ENCODE measurements at regions not wholly inside any gene's neighbourhood (a gene's known extent, or its start where the extent isn't known, plus 50 kb on each side); places are given as distances from the start of the nearest gene placed in this dataset.

- DNase-seq: no peak
These were observed 291.1 kb downstream of the USP25 start for GRCh38 chr21:16020878-16021277.

GRCh38 chr21:16022116-16022515 is 292.3 kb downstream of the USP25 start:
- DNase-seq: no peak

GRCh38 chr21:16022921-16023320 is 293.1 kb downstream of the USP25 start:
- DNase-seq: no peak

- no peak for DNase-seq
These were observed 298.4 kb downstream of the USP25 start for GRCh38 chr21:16028142-16028541.

- DNase-seq: no peak
These were observed 299.2 kb downstream of the USP25 start for GRCh38 chr21:16028941-16029464.

GRCh38 chr21:16033193-16033592 is 303.4 kb downstream of the USP25 start:
- DNase-seq: no peak

GRCh38 chr21:16034446-16035190 is 304.8 kb downstream of the USP25 start:
- DNase-seq: no peak

GRCh38 chr21:16037421-16037955 is 307.7 kb downstream of the USP25 start:
- no peak for DNase-seq

- DNase-seq: no peak
These were observed 310.8 kb downstream of the USP25 start for GRCh38 chr21:16040601-16041000.

GRCh38 chr21:16044676-16045075 is 314.9 kb downstream of the USP25 start:
- no peak for DNase-seq

- DNase-seq: no peak
These were observed 317.0 kb downstream of the USP25 start for GRCh38 chr21:16046656-16047330.

GRCh38 chr21:16047904-16048303 is 318.1 kb downstream of the USP25 start:
- no peak for DNase-seq

GRCh38 chr21:16055014-16055413 is 325.2 kb downstream of the USP25 start:
- no peak for DNase-seq

GRCh38 chr21:16058896-16059295 is 329.1 kb downstream of the USP25 start:
- DNase-seq: no peak

- no peak for DNase-seq
These were observed 330.2 kb downstream of the USP25 start for GRCh38 chr21:16059981-16060380.

- DNase-seq: no peak
These were observed 331.4 kb downstream of the USP25 start for GRCh38 chr21:16061194-16061593.

GRCh38 chr21:16069178-16070112 is 339.7 kb downstream of the USP25 start:
- DNase-seq: no peak

- peak; percentile 14 for DNase-seq
These were observed 340.4 kb downstream of the USP25 start for GRCh38 chr21:16070207-16070651.

- no peak for DNase-seq
These were observed 341.3 kb downstream of the USP25 start for GRCh38 chr21:16071092-16071491.

GRCh38 chr21:16071761-16072160 is 342.0 kb downstream of the USP25 start:
- DNase-seq: no peak

- DNase-seq: no peak
These were observed 342.4 kb downstream of the USP25 start for GRCh38 chr21:16072221-16072620.

GRCh38 chr21:16072737-16073136 is 343.0 kb downstream of the USP25 start:
- no peak for DNase-seq

GRCh38 chr21:16073586-16073985 is 343.8 kb downstream of the USP25 start:
- no peak for DNase-seq

Measured in GOT3 (cell line).